ENCODE measurements at regions not wholly inside any gene's neighbourhood (a gene's known extent, or its start where the extent isn't known, plus 50 kb on each side); places are given as distances from the start of the nearest gene placed in this dataset.

DNA sequence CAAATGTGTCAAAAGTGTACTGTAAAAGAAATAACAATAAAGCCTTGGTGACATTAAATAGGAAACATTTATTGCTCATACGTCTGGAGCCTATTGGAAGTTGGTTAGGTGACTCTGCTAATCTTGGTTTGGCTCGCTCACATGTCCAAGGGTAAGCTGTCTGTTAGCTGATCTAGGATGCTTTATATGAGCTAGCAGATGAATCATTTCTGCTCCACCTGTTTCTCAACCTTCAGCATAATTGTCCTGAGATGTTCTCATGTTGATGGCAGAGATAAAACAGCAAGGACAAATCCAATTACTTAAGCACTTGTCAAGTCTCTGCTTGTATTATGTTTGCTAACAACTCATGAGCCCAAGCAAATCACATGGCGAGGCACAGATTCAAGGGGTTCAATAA is 56.0 kb upstream of the CD53 start:
- H3K79me2 ChIP-seq (ENCODE audit: insufficient read depth, low read length): no peaks in the 10 kb centered on the region
- no peak overlapping the region for H3K4me2 ChIP-seq (ENCODE audit: low read length)
- no peaks in the 10 kb centered on the region for H3K9me2 ChIP-seq (ENCODE audit: low read depth, low read length)
- no peak overlapping the region for H2AFZ ChIP-seq (ENCODE audit: low read length)
- no peaks in the 10 kb centered on the region for H3K27me3 ChIP-seq (ENCODE audit: insufficient read depth, low read length)
- H3K4me1 ChIP-seq (ENCODE audit: insufficient read depth, low read length, severe bottlenecking): no peaks in the 10 kb centered on the region
- H3K27ac ChIP-seq (ENCODE audit: low read depth, low read length, poor library complexity, severe bottlenecking): no peak overlapping the region
- H3K4me3 ChIP-seq (ENCODE audit: low read depth, low read length, poor library complexity, severe bottlenecking): no peak overlapping the region
- no peaks in the 10 kb centered on the region; the same call in 1 of the 2 replicates for H3K9me3 ChIP-seq (ENCODE audit: low read length)
- no peaks in the 10 kb centered on the region for H3K36me3 ChIP-seq (ENCODE audit: insufficient read depth, low read length)
- TF ChIP-seq, protein P1, sequence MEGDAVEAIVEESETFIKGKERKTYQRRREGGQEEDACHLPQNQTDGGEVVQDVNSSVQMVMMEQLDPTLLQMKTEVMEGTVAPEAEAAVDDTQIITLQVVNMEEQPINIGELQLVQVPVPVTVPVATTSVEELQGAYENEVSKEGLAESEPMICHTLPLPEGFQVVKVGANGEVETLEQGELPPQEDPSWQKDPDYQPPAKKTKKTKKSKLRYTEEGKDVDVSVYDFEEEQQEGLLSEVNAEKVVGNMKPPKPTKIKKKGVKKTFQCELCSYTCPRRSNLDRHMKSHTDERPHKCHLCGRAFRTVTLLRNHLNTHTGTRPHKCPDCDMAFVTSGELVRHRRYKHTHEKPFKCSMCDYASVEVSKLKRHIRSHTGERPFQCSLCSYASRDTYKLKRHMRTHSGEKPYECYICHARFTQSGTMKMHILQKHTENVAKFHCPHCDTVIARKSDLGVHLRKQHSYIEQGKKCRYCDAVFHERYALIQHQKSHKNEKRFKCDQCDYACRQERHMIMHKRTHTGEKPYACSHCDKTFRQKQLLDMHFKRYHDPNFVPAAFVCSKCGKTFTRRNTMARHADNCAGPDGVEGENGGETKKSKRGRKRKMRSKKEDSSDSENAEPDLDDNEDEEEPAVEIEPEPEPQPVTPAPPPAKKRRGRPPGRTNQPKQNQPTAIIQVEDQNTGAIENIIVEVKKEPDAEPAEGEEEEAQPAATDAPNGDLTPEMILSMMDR (IDR thresholded peaks at IDR 0.05; ENCODE audit: low read length): no peak
- no peak for TF ChIP-seq EZH2 (IDR thresholded peaks at IDR 0.05; ENCODE audit: borderline replicate concordance, low read length)
- H3F3A ChIP-seq (ENCODE audit: insufficient read depth, low read length): no peaks in the 10 kb centered on the region
- H4K20me1 ChIP-seq (ENCODE audit: insufficient read depth, low read length): no peaks in the 10 kb centered on the region
- H3K9ac ChIP-seq (ENCODE audit: low read length): no peak overlapping the region

GRCh38 chr1:110811529-110811928 is 61.4 kb upstream of the CD53 start:
- Histone ChIP-seq H3K9me2 (ENCODE audit: low read depth, low read length) (no peaks in the 10 kb centered on the region), H3K4me3 (ENCODE audit: low read depth, low read length, poor library complexity, severe bottlenecking) (no peak overlapping the region), H3K79me2 (ENCODE audit: insufficient read depth, low read length) (no peaks in the 10 kb centered on the region), H2AFZ (ENCODE audit: low read length) (no peak overlapping the region), H3K9me3 (ENCODE audit: low read length) (no peaks in the 10 kb centered on the region), H3K27ac (ENCODE audit: low read depth, low read length, poor library complexity, severe bottlenecking) (no peak overlapping the region), H3K36me3 (ENCODE audit: insufficient read depth, low read length) (no peaks in the 10 kb centered on the region), H3F3A (ENCODE audit: insufficient read depth, low read length) (no peaks in the 10 kb centered on the region), H3K27me3 (ENCODE audit: insufficient read depth, low read length) (no peaks in the 10 kb centered on the region), H3K4me2 (ENCODE audit: low read length) (no peak overlapping the region), H3K9ac (ENCODE audit: low read length) (no peak overlapping the region), H4K20me1 (ENCODE audit: insufficient read depth, low read length) (no peaks in the 10 kb centered on the region), H3K4me1 (ENCODE audit: insufficient read depth, low read length, severe bottlenecking) (no peaks in the 10 kb centered on the region)
- TF ChIP-seq, protein P1 (IDR thresholded peaks at IDR 0.05; ENCODE audit: low read length): no peak
- no peak for TF ChIP-seq EZH2 (IDR thresholded peaks at IDR 0.05; ENCODE audit: borderline replicate concordance, low read length)

DNA sequence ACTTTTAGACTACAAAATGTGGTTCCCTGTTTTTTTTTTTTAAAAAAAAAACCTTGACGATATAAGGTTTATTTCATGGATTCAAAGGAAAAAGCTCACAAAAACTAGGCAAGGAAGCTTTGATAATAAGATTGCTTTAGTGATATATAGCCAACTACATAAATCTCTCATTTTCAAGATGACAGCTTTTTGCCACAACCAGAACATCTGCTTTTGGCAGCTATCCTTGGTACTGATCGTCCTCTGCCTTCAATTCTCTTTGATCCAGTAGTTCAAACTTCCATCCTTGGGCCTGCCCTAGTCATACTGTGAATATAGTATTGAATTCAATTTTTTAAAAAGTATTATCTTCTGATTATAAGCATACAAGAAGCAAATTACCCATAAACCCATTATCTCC is 72.9 kb upstream of the CD53 start:
- Histone ChIP-seq H2AFZ (ENCODE audit: low read length) (no peak overlapping the region), H3K9me3 (ENCODE audit: low read length) (peaks cover 7% of the 10 kb centered on the region), H3K36me3 (ENCODE audit: insufficient read depth, low read length) (no peaks in the 10 kb centered on the region), H3K9me2 (ENCODE audit: low read depth, low read length) (no peaks in the 10 kb centered on the region), H3F3A (ENCODE audit: insufficient read depth, low read length) (no peaks in the 10 kb centered on the region), H3K9ac (ENCODE audit: low read length) (no peak overlapping the region), H4K20me1 (ENCODE audit: insufficient read depth, low read length) (no peaks in the 10 kb centered on the region), H3K4me3 (ENCODE audit: low read depth, low read length, poor library complexity, severe bottlenecking) (no peak overlapping the region), H3K4me2 (ENCODE audit: low read length) (no peak overlapping the region), H3K27me3 (ENCODE audit: insufficient read depth, low read length) (no peaks in the 10 kb centered on the region), H3K27ac (ENCODE audit: low read depth, low read length, poor library complexity, severe bottlenecking) (no peak overlapping the region), H3K79me2 (ENCODE audit: insufficient read depth, low read length) (no peaks in the 10 kb centered on the region), H3K4me1 (ENCODE audit: insufficient read depth, low read length, severe bottlenecking) (no peaks in the 10 kb centered on the region)
- TF ChIP-seq EZH2 (IDR thresholded peaks at IDR 0.05; ENCODE audit: borderline replicate concordance, low read length): no peak
- TF ChIP-seq, protein P1 (IDR thresholded peaks at IDR 0.05; ENCODE audit: low read length): no peak
